ENCODE measurements at regions not wholly inside any gene's neighbourhood (a gene's known extent, or its start where the extent isn't known, plus 50 kb on each side); places are given as distances from the start of the nearest gene placed in this dataset.

- TF ChIP-seq YY1 (IDR thresholded peaks at IDR 0.05; ENCODE audit: low read depth) (no peak), POLR2AphosphoS5 (IDR thresholded peaks at IDR 0.05; ENCODE audit: low read depth, low read length) (no peak), TAF1 (IDR thresholded peaks at IDR 0.05; ENCODE audit: borderline replicate concordance, low read depth, low read length) (no peak), JUND (IDR thresholded peaks at IDR 0.05) (no peak), EP300 (IDR thresholded peaks at IDR 0.05; ENCODE audit: borderline replicate concordance in 1 of 2, low read depth in 1 of 2, low read length in 1 of 2) (no peak), RAD21 (IDR thresholded peaks at IDR 0.05; ENCODE audit: low read length) (no peak), GABPA (IDR thresholded peaks at IDR 0.05; ENCODE audit: low read depth) (no peak)
- TF ChIP-seq, protein P1, sequence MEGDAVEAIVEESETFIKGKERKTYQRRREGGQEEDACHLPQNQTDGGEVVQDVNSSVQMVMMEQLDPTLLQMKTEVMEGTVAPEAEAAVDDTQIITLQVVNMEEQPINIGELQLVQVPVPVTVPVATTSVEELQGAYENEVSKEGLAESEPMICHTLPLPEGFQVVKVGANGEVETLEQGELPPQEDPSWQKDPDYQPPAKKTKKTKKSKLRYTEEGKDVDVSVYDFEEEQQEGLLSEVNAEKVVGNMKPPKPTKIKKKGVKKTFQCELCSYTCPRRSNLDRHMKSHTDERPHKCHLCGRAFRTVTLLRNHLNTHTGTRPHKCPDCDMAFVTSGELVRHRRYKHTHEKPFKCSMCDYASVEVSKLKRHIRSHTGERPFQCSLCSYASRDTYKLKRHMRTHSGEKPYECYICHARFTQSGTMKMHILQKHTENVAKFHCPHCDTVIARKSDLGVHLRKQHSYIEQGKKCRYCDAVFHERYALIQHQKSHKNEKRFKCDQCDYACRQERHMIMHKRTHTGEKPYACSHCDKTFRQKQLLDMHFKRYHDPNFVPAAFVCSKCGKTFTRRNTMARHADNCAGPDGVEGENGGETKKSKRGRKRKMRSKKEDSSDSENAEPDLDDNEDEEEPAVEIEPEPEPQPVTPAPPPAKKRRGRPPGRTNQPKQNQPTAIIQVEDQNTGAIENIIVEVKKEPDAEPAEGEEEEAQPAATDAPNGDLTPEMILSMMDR (IDR thresholded peaks at IDR 0.05), result no peak
- TF ChIP-seq, protein P2, sequence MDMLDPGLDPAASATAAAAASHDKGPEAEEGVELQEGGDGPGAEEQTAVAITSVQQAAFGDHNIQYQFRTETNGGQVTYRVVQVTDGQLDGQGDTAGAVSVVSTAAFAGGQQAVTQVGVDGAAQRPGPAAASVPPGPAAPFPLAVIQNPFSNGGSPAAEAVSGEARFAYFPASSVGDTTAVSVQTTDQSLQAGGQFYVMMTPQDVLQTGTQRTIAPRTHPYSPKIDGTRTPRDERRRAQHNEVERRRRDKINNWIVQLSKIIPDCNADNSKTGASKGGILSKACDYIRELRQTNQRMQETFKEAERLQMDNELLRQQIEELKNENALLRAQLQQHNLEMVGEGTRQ (IDR thresholded peaks at IDR 0.05; ENCODE audit: borderline replicate concordance, low read depth, low read length), result no peak
- TF ChIP-seq, protein P3, sequence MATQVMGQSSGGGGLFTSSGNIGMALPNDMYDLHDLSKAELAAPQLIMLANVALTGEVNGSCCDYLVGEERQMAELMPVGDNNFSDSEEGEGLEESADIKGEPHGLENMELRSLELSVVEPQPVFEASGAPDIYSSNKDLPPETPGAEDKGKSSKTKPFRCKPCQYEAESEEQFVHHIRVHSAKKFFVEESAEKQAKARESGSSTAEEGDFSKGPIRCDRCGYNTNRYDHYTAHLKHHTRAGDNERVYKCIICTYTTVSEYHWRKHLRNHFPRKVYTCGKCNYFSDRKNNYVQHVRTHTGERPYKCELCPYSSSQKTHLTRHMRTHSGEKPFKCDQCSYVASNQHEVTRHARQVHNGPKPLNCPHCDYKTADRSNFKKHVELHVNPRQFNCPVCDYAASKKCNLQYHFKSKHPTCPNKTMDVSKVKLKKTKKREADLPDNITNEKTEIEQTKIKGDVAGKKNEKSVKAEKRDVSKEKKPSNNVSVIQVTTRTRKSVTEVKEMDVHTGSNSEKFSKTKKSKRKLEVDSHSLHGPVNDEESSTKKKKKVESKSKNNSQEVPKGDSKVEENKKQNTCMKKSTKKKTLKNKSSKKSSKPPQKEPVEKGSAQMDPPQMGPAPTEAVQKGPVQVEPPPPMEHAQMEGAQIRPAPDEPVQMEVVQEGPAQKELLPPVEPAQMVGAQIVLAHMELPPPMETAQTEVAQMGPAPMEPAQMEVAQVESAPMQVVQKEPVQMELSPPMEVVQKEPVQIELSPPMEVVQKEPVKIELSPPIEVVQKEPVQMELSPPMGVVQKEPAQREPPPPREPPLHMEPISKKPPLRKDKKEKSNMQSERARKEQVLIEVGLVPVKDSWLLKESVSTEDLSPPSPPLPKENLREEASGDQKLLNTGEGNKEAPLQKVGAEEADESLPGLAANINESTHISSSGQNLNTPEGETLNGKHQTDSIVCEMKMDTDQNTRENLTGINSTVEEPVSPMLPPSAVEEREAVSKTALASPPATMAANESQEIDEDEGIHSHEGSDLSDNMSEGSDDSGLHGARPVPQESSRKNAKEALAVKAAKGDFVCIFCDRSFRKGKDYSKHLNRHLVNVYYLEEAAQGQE (IDR thresholded peaks at IDR 0.05; ENCODE audit: low read depth, low read length), result no peak
- TF ChIP-seq, protein P4, sequence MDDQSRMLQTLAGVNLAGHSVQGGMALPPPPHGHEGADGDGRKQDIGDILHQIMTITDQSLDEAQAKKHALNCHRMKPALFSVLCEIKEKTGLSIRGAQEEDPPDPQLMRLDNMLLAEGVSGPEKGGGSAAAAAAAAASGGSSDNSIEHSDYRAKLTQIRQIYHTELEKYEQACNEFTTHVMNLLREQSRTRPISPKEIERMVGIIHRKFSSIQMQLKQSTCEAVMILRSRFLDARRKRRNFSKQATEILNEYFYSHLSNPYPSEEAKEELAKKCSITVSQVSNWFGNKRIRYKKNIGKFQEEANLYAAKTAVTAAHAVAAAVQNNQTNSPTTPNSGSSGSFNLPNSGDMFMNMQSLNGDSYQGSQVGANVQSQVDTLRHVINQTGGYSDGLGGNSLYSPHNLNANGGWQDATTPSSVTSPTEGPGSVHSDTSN (IDR thresholded peaks at IDR 0.05), result no peak
Observed at GRCh38 chr11:92406472-92406871, 181.9 kb downstream of the FAT3 start.

Data from SK-N-SH (cell line).